ENCODE measurements at regions not wholly inside any gene's neighbourhood (a gene's known extent, or its start where the extent isn't known, plus 50 kb on each side); places are given as distances from the start of the nearest gene placed in this dataset.

- Mint-ChIP-seq H3K27ac (ENCODE audit: unreplicated experiment) (no peak overlapping the region), H3K36me3 (ENCODE audit: low read depth) (peaks cover 29% of the 10 kb centered on the region), H3K4me1 (no peaks in the 10 kb centered on the region), H3K27me3 (ENCODE audit: low read depth) (no peaks in the 10 kb centered on the region), H3K4me3 (no peak overlapping the region), H3K9me3 (no peaks in the 10 kb centered on the region)
- TF ChIP-seq, protein P1, sequence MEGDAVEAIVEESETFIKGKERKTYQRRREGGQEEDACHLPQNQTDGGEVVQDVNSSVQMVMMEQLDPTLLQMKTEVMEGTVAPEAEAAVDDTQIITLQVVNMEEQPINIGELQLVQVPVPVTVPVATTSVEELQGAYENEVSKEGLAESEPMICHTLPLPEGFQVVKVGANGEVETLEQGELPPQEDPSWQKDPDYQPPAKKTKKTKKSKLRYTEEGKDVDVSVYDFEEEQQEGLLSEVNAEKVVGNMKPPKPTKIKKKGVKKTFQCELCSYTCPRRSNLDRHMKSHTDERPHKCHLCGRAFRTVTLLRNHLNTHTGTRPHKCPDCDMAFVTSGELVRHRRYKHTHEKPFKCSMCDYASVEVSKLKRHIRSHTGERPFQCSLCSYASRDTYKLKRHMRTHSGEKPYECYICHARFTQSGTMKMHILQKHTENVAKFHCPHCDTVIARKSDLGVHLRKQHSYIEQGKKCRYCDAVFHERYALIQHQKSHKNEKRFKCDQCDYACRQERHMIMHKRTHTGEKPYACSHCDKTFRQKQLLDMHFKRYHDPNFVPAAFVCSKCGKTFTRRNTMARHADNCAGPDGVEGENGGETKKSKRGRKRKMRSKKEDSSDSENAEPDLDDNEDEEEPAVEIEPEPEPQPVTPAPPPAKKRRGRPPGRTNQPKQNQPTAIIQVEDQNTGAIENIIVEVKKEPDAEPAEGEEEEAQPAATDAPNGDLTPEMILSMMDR (conservative IDR thresholded peaks at IDR 0.05) = no peak
- DNase-seq (ENCODE audit: low read depth, low spot score) = no peak
Observed at GRCh38 chrX:7254144-7254543, 106.2 kb upstream of the PUDP start.

- H3K4me1 Mint-ChIP-seq = no peaks in the 10 kb centered on the region
- H3K4me3 Mint-ChIP-seq = no peak overlapping the region
- no peak overlapping the region for H3K27ac Mint-ChIP-seq (ENCODE audit: unreplicated experiment)
- H3K9me3 Mint-ChIP-seq = no peaks in the 10 kb centered on the region
- no peak for DNase-seq (ENCODE audit: low read depth, low spot score)
- H3K36me3 Mint-ChIP-seq (ENCODE audit: low read depth) = peaks cover 25% of the 10 kb centered on the region
- H3K27me3 Mint-ChIP-seq (ENCODE audit: low read depth) = no peaks in the 10 kb centered on the region
- TF ChIP-seq, protein P1 (conservative IDR thresholded peaks at IDR 0.05) = no peak
Observed at GRCh38 chrX:7253565-7253964, 105.6 kb upstream of the PUDP start.

GRCh38 chrX:7252013-7252610 is 104.2 kb upstream of the PUDP start:
- H3K9me3 Mint-ChIP-seq = peaks cover 4% of the 10 kb centered on the region
- no peak for DNase-seq (ENCODE audit: low read depth, low spot score)

DNA sequence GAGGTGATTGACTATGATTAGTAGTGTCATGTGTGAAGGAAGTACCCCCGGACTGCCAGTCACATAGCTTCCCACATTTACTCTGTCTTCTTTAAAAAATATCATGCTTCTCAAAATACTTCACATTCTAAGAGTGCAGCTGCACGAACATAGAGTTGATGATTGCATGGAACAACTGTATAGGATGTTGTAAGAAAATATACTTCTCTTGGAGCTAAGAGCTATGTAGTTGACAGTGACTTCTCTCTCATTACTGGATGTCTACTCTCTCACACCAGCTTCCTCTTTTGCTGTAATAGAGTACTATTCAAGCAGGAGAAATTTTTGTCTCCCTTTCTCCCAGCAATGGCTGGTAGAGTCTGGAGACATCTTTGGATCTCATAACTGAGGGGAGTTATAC is 99.4 kb upstream of the PUDP start:
- Mint-ChIP-seq H3K4me3 (no peak overlapping the region), H3K27ac (ENCODE audit: unreplicated experiment) (peak overlapping the region; percentile 43), H3K36me3 (ENCODE audit: low read depth) (peaks cover 2% of the 10 kb centered on the region), H3K4me1 (peaks cover 4% of the 10 kb centered on the region), H3K27me3 (ENCODE audit: low read depth) (no peaks in the 10 kb centered on the region), H3K9me3 (peaks cover 6% of the 10 kb centered on the region)
- DNase-seq (ENCODE audit: low read depth, low spot score) = no peak
- TF ChIP-seq, protein P1 (conservative IDR thresholded peaks at IDR 0.05) = no peak

More at GRCh38 chrX:7252013-7252610, 104.2 kb upstream of the PUDP start:
- Mint-ChIP-seq H3K4me3 (no peak overlapping the region), H3K27me3 (ENCODE audit: low read depth) (no peaks in the 10 kb centered on the region), H3K4me1 (no peaks in the 10 kb centered on the region), H3K36me3 (ENCODE audit: low read depth) (peaks cover 16% of the 10 kb centered on the region), H3K27ac (ENCODE audit: unreplicated experiment) (no peak overlapping the region)
- TF ChIP-seq, protein P1 (conservative IDR thresholded peaks at IDR 0.05) = no peak

DNA sequence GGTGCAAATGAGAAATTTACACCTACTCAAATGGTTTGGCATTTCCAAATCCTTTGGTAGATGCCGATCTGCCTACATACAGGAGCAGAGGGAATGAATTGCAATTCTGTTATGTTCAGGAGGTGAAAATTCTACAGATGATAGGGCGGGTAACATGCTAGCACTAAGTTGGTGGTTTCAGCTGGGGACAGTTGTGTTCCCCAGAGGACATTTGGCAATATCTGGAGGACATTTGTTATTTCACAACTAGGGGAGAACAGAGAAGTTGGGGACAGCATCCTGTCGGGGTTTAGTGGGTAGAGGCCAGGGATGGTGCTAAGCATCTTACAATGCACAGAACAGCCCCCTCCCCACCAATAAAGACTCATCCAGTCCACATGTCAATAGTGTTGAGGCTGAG is 96.5 kb upstream of the PUDP start:
- no peak for DNase-seq (ENCODE audit: low read depth, low spot score)
- Mint-ChIP-seq H3K27me3 (ENCODE audit: low read depth) (no peaks in the 10 kb centered on the region), H3K4me1 (peaks cover 4% of the 10 kb centered on the region), H3K27ac (ENCODE audit: unreplicated experiment) (no peak overlapping the region), H3K9me3 (peaks cover 6% of the 10 kb centered on the region), H3K36me3 (ENCODE audit: low read depth) (peaks cover 2% of the 10 kb centered on the region), H3K4me3 (no peak overlapping the region)
- TF ChIP-seq, protein P1 (conservative IDR thresholded peaks at IDR 0.05) = no peak

Data from neural crest cell (in vitro differentiated cells).